ENCODE measurements at regions not wholly inside any gene's neighbourhood (a gene's known extent, or its start where the extent isn't known, plus 50 kb on each side); places are given as distances from the start of the nearest gene placed in this dataset.
A peak's percentile ranks its signal among the peaks of the same experiment; 100 is the strongest.
"Not testable (repeated sequence)": the region's sequence is repeated elsewhere in the genome, so short reads cannot be mapped to it uniquely, and the experiment has no call there.

DNA sequence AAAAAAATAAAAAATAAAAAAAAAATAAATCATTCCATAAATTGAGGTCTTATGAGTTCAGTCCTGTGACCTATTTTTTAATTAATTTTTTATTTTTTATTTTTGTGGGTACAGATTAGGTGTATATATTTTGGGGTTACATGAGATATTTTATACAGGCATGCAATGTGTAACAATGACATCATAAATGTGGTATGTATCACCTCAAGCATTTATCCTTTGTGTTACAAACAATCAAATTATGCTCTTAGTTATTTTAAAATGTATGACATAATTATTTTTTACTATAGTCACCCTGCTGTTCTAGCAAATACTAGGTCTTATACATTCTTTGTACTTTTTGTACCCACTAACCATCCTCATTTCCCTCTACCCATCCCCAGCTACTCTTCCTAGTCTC is 537.9 kb downstream of the HINT1 start:
- no peak for ATAC-seq
- no peaks in the 10 kb centered on the region for H3K36me3 ChIP-seq (ENCODE audit: control insufficient read depth, insufficient read depth, low read length)
- no peaks in the 10 kb centered on the region for H3K9me3 ChIP-seq (ENCODE audit: control insufficient read depth, insufficient read depth, low read length)
- H3K4me1 ChIP-seq (ENCODE audit: control insufficient read depth, insufficient read depth, low read length), result no peaks in the 10 kb centered on the region
- Mint-ChIP-seq H3K36me3 (peaks cover 4% of the 10 kb centered on the region), H3K4me1 (no peaks in the 10 kb centered on the region), H3K4me3 (no peak overlapping the region), H3K27ac (no peak overlapping the region), H3K27me3 (ENCODE audit: low read depth in 2 of 2) (no peaks in the 10 kb centered on the region), H3K9me3 (peaks cover 5 to 15% of the 10 kb centered on the region in 2 donors)
- TF ChIP-seq, protein P1, sequence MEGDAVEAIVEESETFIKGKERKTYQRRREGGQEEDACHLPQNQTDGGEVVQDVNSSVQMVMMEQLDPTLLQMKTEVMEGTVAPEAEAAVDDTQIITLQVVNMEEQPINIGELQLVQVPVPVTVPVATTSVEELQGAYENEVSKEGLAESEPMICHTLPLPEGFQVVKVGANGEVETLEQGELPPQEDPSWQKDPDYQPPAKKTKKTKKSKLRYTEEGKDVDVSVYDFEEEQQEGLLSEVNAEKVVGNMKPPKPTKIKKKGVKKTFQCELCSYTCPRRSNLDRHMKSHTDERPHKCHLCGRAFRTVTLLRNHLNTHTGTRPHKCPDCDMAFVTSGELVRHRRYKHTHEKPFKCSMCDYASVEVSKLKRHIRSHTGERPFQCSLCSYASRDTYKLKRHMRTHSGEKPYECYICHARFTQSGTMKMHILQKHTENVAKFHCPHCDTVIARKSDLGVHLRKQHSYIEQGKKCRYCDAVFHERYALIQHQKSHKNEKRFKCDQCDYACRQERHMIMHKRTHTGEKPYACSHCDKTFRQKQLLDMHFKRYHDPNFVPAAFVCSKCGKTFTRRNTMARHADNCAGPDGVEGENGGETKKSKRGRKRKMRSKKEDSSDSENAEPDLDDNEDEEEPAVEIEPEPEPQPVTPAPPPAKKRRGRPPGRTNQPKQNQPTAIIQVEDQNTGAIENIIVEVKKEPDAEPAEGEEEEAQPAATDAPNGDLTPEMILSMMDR (IDR thresholded peaks at IDR 0.05), result no peak
- intact Hi-C loops (cut with micrococcal nuclease), result no loop called here
- no peak for DNase-seq
- no peak overlapping the region for H3K4me3 ChIP-seq (ENCODE audit: low read length)
- H3K27me3 ChIP-seq (ENCODE audit: control insufficient read depth, insufficient read depth, low read length), result no peaks in the 10 kb centered on the region
- H3K27ac ChIP-seq (ENCODE audit: low read length), result no peak overlapping the region

DNA sequence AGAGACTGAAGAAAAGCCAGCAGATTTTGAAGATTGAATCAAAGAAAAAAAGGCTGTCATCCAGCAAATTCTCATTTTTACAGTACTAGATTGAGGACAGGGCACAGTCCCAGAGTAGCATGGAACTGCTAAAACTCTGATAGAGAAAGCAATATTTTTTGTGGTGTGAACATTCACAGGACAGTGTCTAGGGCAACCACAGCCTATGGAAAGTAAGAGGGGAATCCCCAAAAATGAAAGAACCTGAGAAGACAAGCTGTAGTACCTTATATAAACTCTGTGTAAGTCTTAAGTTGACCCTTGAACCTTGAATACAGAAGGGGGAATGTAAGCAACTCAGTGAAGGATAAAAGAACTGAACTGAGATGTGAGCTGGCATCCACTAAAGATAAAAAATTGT is 540.3 kb downstream of the HINT1 start:
- Histone ChIP-seq H3K27ac (ENCODE audit: low read length) (no peak overlapping the region), H3K27me3 (ENCODE audit: control insufficient read depth, insufficient read depth, low read length) (no peaks in the 10 kb centered on the region), H3K9me3 (ENCODE audit: control insufficient read depth, insufficient read depth, low read length) (no peaks in the 10 kb centered on the region), H3K36me3 (ENCODE audit: control insufficient read depth, insufficient read depth, low read length) (no peaks in the 10 kb centered on the region), H3K4me3 (ENCODE audit: low read length) (no peak overlapping the region), H3K4me1 (ENCODE audit: control insufficient read depth, insufficient read depth, low read length) (no peaks in the 10 kb centered on the region)
- intact Hi-C loops (cut with micrococcal nuclease), result no loop called here
- Mint-ChIP-seq H3K4me3 (no peak overlapping the region), H3K4me1 (no peaks in the 10 kb centered on the region), H3K27ac (no peak overlapping the region), H3K9me3 (peaks cover 5 to 10% of the 10 kb centered on the region in 2 donors), H3K27me3 (ENCODE audit: low read depth in 2 of 2) (no peaks in the 10 kb centered on the region), H3K36me3 (no peaks in the 10 kb centered on the region)
- DNase-seq (no peak), ATAC-seq (peak in 1 of 3 donors; percentile 29)
- TF ChIP-seq, protein P1 (IDR thresholded peaks at IDR 0.05), result no peak

DNA sequence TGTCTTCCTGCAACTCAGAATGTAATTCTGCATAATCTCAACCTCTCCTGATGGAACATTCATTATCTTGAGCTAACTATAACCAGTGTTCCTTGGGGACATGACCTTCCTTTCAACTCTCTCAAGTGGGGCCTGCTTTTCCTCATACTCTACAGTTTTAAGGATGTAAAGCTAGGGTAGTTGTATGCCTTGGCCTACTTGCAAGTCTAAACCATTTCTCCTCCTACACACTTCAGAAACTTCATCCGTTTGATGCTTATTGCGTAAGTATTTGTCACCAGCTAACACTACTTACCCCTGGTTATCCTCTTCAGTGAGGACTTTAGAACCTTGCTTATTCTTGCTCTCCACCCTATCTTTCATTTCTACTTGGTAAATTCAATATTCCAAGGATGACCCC is 548.9 kb downstream of the HINT1 start:
- intact Hi-C loops (cut with micrococcal nuclease), result no loop called here
- no peak overlapping the region for H3K4me3 Mint-ChIP-seq
- no peak for DNase-seq
- no peaks in the 10 kb centered on the region for H3K9me3 ChIP-seq (ENCODE audit: control insufficient read depth, insufficient read depth, low read length)
- H3K27ac ChIP-seq (ENCODE audit: low read length), result no peak overlapping the region
- no peaks in the 10 kb centered on the region for H3K27me3 Mint-ChIP-seq (ENCODE audit: low read depth in 2 of 2)
- H3K27me3 ChIP-seq (ENCODE audit: control insufficient read depth, insufficient read depth, low read length), result no peaks in the 10 kb centered on the region
- H3K27ac Mint-ChIP-seq, result no peak overlapping the region
- no peaks in the 10 kb centered on the region for H3K36me3 ChIP-seq (ENCODE audit: control insufficient read depth, insufficient read depth, low read length)
- no peak for ATAC-seq
- TF ChIP-seq, protein P1 (IDR thresholded peaks at IDR 0.05), result no peak
- WGBS (ENCODE audit: insufficient coverage), result 96% methylated on average over 2 of the region's 2 CpGs
- H3K4me1 ChIP-seq (ENCODE audit: control insufficient read depth, insufficient read depth, low read length), result no peaks in the 10 kb centered on the region
- no peaks in the 10 kb centered on the region for H3K4me1 Mint-ChIP-seq
- H3K36me3 Mint-ChIP-seq, result no peaks in the 10 kb centered on the region
- H3K9me3 Mint-ChIP-seq, result peaks cover 7 to 13% of the 10 kb centered on the region in 2 donors
- H3K4me3 ChIP-seq (ENCODE audit: low read length), result no peak overlapping the region

DNA sequence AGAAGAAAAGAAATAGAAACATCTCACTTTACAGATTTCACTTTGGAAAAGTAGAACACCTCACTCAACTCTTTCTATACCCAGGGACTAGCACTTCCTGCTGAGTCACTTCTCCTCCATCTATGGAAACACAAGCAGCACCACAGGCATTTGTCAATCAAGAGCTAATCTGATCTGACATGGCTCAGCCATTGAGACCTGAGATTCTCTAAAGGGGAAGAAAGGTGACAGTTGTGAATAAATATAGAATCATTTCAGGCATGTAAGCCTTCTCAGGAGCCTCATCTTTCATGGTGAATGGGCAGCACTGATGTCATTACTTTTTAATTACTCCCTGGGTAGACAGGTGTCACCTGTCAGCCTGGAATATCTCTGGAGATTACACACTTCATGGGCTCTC is 559.8 kb downstream of the HINT1 start:
- H3K36me3 ChIP-seq (ENCODE audit: control insufficient read depth, insufficient read depth, low read length), result no peaks in the 10 kb centered on the region
- H3K4me1 ChIP-seq (ENCODE audit: control insufficient read depth, insufficient read depth, low read length), result no peaks in the 10 kb centered on the region
- DNase-seq (no peak), ATAC-seq (no peak)
- no peaks in the 10 kb centered on the region for H3K36me3 Mint-ChIP-seq
- no peaks in the 10 kb centered on the region for H3K4me1 Mint-ChIP-seq
- peaks cover 11% of the 10 kb centered on the region in 2 donors for H3K9me3 Mint-ChIP-seq
- H3K27me3 Mint-ChIP-seq (ENCODE audit: low read depth in 2 of 2), result no peaks in the 10 kb centered on the region
- no peak overlapping the region for H3K4me3 Mint-ChIP-seq
- no peak overlapping the region for H3K4me3 ChIP-seq (ENCODE audit: low read length)
- no peaks in the 10 kb centered on the region for H3K9me3 ChIP-seq (ENCODE audit: control insufficient read depth, insufficient read depth, low read length)
- no peak overlapping the region for H3K27ac ChIP-seq (ENCODE audit: low read length)
- no peaks in the 10 kb centered on the region for H3K27me3 ChIP-seq (ENCODE audit: control insufficient read depth, insufficient read depth, low read length)
- TF ChIP-seq, protein P1 (IDR thresholded peaks at IDR 0.05), result no peak
- H3K27ac Mint-ChIP-seq, result no peak overlapping the region
- intact Hi-C loops (cut with micrococcal nuclease), result no loop called here

DNA sequence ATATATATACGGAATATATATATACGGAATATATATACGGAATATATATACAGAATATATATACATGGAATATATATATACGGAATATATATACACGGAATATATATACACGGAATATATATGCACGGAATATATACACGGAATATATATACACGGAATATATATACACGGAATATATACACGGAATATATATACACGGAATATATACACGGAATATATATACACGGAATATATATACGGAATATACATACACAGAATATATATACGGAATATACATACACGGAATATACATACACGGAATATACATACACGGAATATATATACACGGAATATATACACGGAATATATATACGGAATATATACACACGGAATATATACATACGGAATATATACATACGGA is 568.4 kb downstream of the HINT1 start:
- intact Hi-C loops (cut with micrococcal nuclease); H3K4me3 ChIP-seq (ENCODE audit: low read length); H3K27ac Mint-ChIP-seq; H3K27me3 ChIP-seq (ENCODE audit: control insufficient read depth, insufficient read depth, low read length); H3K4me1 ChIP-seq (ENCODE audit: control insufficient read depth, insufficient read depth, low read length); H3K27ac ChIP-seq (ENCODE audit: low read length); H3K4me3 Mint-ChIP-seq; H3K36me3 ChIP-seq (ENCODE audit: control insufficient read depth, insufficient read depth, low read length); H3K4me1 Mint-ChIP-seq; DNase-seq; H3K9me3 ChIP-seq (ENCODE audit: control insufficient read depth, insufficient read depth, low read length); H3K9me3 Mint-ChIP-seq; H3K36me3 Mint-ChIP-seq; ATAC-seq; H3K27me3 Mint-ChIP-seq (ENCODE audit: low read depth in 2 of 2): not testable (repeated sequence)
- WGBS (ENCODE audit: insufficient coverage), result 97% methylated on average over 7 of the region's 25 CpGs

All from natural killer cell (primary cell).